Spleen (tissue), 7 donors: ENCODE measurements at regions not wholly inside any gene's neighbourhood (a gene's known extent, or its start where the extent isn't known, plus 50 kb on each side); places are given as distances from the start of the nearest gene placed in this dataset.

Experiments
- POLR2A ChIP-seq, 3 donors: fragments of 450-650 bp; IDR thresholded peaks; one replicate each; pipeline ENCODE4 v1.5.1; 2017; ENCODE audit warnings: antibody characterized with exemption in 3 of 3, mild to moderate bottlenecking in 1 of 3
- POLR2AphosphoS5 ChIP-seq, 3 donors: sonication (generic); formaldehyde crosslinking; IDR thresholded peaks; one replicate each; pipeline ENCODE4 v1.5.1; 2017; ENCODE audit warnings: antibody characterized with exemption in 3 of 3
- TF ChIP-seq, protein P1 (sequence below), 11 experiments: fragments of 200-600 bp in 7 of 11; fragments of 450-650 bp in 4 of 11; sonication (generic) in 4 of 11; IDR thresholded peaks in 8 of 11; conservative IDR thresholded peaks in 3 of 11; 1 replicate in 7 of 11; 2 replicates in 4 of 11; pipeline versions ENCODE4 v1.4.0 to v1.8.0; 2016 to 2021; ENCODE audit warnings: antibody characterized with exemption in 11 of 11, inconsistent platforms in 4 of 11, mild to moderate bottlenecking in 1 of 11
- donor health status: DM: no; HTN: no; CAD: no; lungs with moderate emphysema.
- donor health status: DM: no; HTN: no; CAD: no.
- donor health status: DM: no; HTN: no; CAD: no.

DNA sequence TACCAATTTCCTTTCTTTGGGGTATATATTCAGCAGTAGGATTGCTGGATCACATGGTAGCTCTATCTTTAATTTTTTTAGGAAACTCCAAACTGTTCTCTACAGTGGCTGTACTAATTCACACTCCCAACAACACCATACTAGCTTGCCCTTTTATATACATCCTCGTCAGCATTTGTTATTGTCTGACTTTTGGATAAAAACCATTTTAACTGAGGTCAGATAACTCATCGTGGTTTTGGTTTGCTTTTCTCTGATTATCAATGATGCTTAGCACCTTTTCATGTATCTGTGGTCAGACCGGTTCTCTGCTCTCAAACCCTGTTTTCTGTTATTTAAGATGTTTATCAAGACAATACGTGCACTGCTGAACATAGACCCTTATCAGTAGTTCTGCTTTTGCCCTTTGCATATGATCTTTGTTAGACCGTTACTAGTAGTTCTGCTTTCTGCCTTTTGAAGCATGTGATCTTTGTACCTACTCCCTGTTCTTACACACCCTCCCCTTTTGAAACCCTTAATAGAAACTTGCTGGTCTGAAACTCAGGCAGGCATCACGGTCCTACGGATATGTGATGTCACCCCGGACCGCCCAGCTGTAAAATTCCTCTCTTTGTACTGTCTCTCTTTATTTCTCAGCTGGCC lies 474.3 kb downstream of the RSL24D1 start:
- TF ChIP-seq POLR2A (IDR thresholded peaks at IDR 0.05) (no peak), POLR2AphosphoS5 (IDR thresholded peaks at IDR 0.05) (no peak)
- TF ChIP-seq, protein P1, sequence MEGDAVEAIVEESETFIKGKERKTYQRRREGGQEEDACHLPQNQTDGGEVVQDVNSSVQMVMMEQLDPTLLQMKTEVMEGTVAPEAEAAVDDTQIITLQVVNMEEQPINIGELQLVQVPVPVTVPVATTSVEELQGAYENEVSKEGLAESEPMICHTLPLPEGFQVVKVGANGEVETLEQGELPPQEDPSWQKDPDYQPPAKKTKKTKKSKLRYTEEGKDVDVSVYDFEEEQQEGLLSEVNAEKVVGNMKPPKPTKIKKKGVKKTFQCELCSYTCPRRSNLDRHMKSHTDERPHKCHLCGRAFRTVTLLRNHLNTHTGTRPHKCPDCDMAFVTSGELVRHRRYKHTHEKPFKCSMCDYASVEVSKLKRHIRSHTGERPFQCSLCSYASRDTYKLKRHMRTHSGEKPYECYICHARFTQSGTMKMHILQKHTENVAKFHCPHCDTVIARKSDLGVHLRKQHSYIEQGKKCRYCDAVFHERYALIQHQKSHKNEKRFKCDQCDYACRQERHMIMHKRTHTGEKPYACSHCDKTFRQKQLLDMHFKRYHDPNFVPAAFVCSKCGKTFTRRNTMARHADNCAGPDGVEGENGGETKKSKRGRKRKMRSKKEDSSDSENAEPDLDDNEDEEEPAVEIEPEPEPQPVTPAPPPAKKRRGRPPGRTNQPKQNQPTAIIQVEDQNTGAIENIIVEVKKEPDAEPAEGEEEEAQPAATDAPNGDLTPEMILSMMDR (IDR thresholded peaks at IDR 0.05 in 8 of 11, conservative IDR thresholded peaks at IDR 0.05 in 3 of 11) = no peak
